Endodermal cell (in vitro differentiated cells): ENCODE measurements at regions not wholly inside any gene's neighbourhood (a gene's known extent, or its start where the extent isn't known, plus 50 kb on each side); places are given as distances from the start of the nearest gene placed in this dataset.

Experiments
- DNase-seq: peaks from one replicate; pipeline ENCODE4 v3.0.0-alpha.2; 2017
- H3K27ac ChIP-seq: 2 replicates; pipeline ENCODE4 v1.5.1; 2013; ENCODE audit warnings: mild to moderate bottlenecking, low read depth, low read length, moderate library complexity
- H3K27me3 ChIP-seq: 2 replicates; pipeline ENCODE4 v1.6.1; 2013; ENCODE audit warnings: mild to moderate bottlenecking, low read length, moderate library complexity; ENCODE audit not compliant: insufficient read depth, control insufficient read depth, poor library complexity, severe bottlenecking
- H3K36me3 ChIP-seq: 2 replicates; pipeline ENCODE4 v1.7.0; 2013; ENCODE audit warnings: mild to moderate bottlenecking, low read length, moderate library complexity; ENCODE audit not compliant: control insufficient read depth, insufficient read depth
- H3K4me1 ChIP-seq: one replicate; pipeline ENCODE4 v1.7.0; 2013; ENCODE audit warnings: low read length; ENCODE audit not compliant: control insufficient read depth, insufficient read depth
- H3K4me3 ChIP-seq: 2 replicates; pipeline ENCODE4 v1.5.1; 2013; ENCODE audit warnings: mild to moderate bottlenecking, low read length, moderate library complexity
- H3K9ac ChIP-seq: 2 replicates; pipeline ENCODE4 v1.6.1; 2013; ENCODE audit warnings: mild to moderate bottlenecking, low read length, moderate library complexity; ENCODE audit not compliant: poor library complexity, severe bottlenecking; ENCODE audit errors: extremely low read depth
- H3K9me3 ChIP-seq: 2 replicates; pipeline ENCODE4 v1.6.1; 2013; ENCODE audit warnings: mild to moderate bottlenecking, low read length, moderate library complexity; ENCODE audit not compliant: control insufficient read depth
- H3K27ac Mint-ChIP-seq: 2 replicates; pipeline ENCODE4 v1.8.0; 2020; ENCODE audit warnings: mixed read lengths
- H3K27me3 Mint-ChIP-seq: 2 replicates; pipeline ENCODE4 v1.8.0; 2021; ENCODE audit warnings: mild to moderate bottlenecking, mixed read lengths; ENCODE audit not compliant: insufficient read depth
- H3K36me3 Mint-ChIP-seq: 2 replicates; pipeline ENCODE4 v1.8.0; 2020; ENCODE audit warnings: low read depth, mixed read lengths
- H3K4me1 Mint-ChIP-seq: 2 replicates; pipeline ENCODE4 v1.8.0; 2020; ENCODE audit warnings: mixed read lengths
- H3K4me3 Mint-ChIP-seq: 2 replicates; pipeline ENCODE4 v1.8.0; 2020; ENCODE audit warnings: mild to moderate bottlenecking, moderate library complexity, mixed read lengths
- H3K9me3 Mint-ChIP-seq: 2 replicates; pipeline ENCODE4 v1.8.0; 2020; ENCODE audit warnings: mild to moderate bottlenecking, mixed read lengths
- WGBS, 2 experiments: methylation state at CpG; one replicate each; pipeline versions ENCODE4 v1.1.5 to v1.1.7; 2013; ENCODE audit warnings: missing lambda C conversion rate in 2 of 2, mixed read lengths in 1 of 2; ENCODE audit not compliant: insufficient coverage in 1 of 2, insufficient read length in 1 of 2; 5-methylcytosine and 5-hydroxymethylcytosine counted together
- TF ChIP-seq, protein P1 (sequence below): fragments of 200-600 bp; sonication (generic); conservative IDR thresholded peaks from 2 replicates; pipeline ENCODE4 v1.5.0; 2021; ENCODE audit warnings: antibody characterized with exemption, mild to moderate bottlenecking

GRCh38 chr4:33381816-33382215 is 2661.6 kb downstream of the PCDH7 start:
- Mint-ChIP-seq H3K27me3 (no peaks in the 10 kb centered on the region), H3K36me3 (no peaks in the 10 kb centered on the region), H3K4me3 (no peak overlapping the region), H3K27ac (no peak overlapping the region), H3K4me1 (no peaks in the 10 kb centered on the region), H3K9me3 (no peaks in the 10 kb centered on the region)
- Histone ChIP-seq H3K9me3 (no peaks in the 10 kb centered on the region), H3K36me3 (no peaks in the 10 kb centered on the region), H3K9ac (no peak overlapping the region), H3K27ac (no peak overlapping the region), H3K4me1 (no peaks in the 10 kb centered on the region), H3K27me3 (no peaks in the 10 kb centered on the region), H3K4me3 (no peak overlapping the region)
- TF ChIP-seq, protein P1, sequence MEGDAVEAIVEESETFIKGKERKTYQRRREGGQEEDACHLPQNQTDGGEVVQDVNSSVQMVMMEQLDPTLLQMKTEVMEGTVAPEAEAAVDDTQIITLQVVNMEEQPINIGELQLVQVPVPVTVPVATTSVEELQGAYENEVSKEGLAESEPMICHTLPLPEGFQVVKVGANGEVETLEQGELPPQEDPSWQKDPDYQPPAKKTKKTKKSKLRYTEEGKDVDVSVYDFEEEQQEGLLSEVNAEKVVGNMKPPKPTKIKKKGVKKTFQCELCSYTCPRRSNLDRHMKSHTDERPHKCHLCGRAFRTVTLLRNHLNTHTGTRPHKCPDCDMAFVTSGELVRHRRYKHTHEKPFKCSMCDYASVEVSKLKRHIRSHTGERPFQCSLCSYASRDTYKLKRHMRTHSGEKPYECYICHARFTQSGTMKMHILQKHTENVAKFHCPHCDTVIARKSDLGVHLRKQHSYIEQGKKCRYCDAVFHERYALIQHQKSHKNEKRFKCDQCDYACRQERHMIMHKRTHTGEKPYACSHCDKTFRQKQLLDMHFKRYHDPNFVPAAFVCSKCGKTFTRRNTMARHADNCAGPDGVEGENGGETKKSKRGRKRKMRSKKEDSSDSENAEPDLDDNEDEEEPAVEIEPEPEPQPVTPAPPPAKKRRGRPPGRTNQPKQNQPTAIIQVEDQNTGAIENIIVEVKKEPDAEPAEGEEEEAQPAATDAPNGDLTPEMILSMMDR = no peak
- WGBS, 2 experiments = 94 to 100% methylated on average over 1 to 4 of the region's 4 CpGs
- DNase-seq = no peak

DNA sequence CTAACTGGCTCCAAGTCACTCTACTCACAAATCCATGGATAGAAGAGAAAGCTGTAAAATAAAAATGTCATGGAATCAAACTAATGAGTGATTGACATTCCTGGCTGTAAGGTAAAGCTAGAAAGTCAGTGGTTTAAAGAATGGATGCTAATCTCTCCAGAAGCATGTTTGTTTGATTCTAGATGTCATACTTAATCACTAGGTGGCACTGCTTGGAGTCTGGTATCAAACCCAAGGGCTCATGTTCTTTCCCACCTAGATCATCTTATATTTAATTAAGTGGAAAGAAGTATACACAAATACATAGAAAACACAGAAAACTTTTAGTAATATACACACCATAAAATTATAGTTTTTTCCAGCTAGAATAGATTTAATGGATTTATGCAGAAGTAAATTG is 2666.6 kb downstream of the PCDH7 start:
- Histone ChIP-seq H3K36me3 (no peaks in the 10 kb centered on the region), H3K4me3 (no peak overlapping the region), H3K4me1 (no peaks in the 10 kb centered on the region), H3K27ac (no peak overlapping the region), H3K9me3 (no peaks in the 10 kb centered on the region), H3K27me3 (no peaks in the 10 kb centered on the region), H3K9ac (no peak overlapping the region)
- Mint-ChIP-seq H3K9me3 (no peaks in the 10 kb centered on the region), H3K27ac (no peak overlapping the region), H3K4me3 (no peak overlapping the region), H3K27me3 (no peaks in the 10 kb centered on the region), H3K36me3 (no peaks in the 10 kb centered on the region), H3K4me1 (no peaks in the 10 kb centered on the region)
- no peak for DNase-seq
- TF ChIP-seq, protein P1 = peak; percentile 56

- no peak overlapping the region for H3K4me3 Mint-ChIP-seq
- H3K9me3 ChIP-seq = no peaks in the 10 kb centered on the region
- H3K4me1 Mint-ChIP-seq = no peaks in the 10 kb centered on the region
- H3K9ac ChIP-seq = no peak overlapping the region
- H3K36me3 Mint-ChIP-seq = no peaks in the 10 kb centered on the region
- no peak overlapping the region for H3K27ac ChIP-seq
- no peak overlapping the region for H3K27ac Mint-ChIP-seq
- no peaks in the 10 kb centered on the region for H3K27me3 ChIP-seq
- no peaks in the 10 kb centered on the region for H3K27me3 Mint-ChIP-seq
- H3K9me3 Mint-ChIP-seq = no peaks in the 10 kb centered on the region
- WGBS, 2 experiments = 83 to 100% methylated on average over 1 to 3 of the region's 3 CpGs
- DNase-seq = no peak
- TF ChIP-seq, protein P1 = no peak
- H3K36me3 ChIP-seq = no peaks in the 10 kb centered on the region
- H3K4me3 ChIP-seq = no peak overlapping the region
- no peaks in the 10 kb centered on the region for H3K4me1 ChIP-seq
Measured at GRCh38 chr4:33390976-33391375, 2670.8 kb downstream of the PCDH7 start.
